ENCODE measurements at regions not wholly inside any gene's neighbourhood (a gene's known extent, or its start where the extent isn't known, plus 50 kb on each side); places are given as distances from the start of the nearest gene placed in this dataset.

DNA sequence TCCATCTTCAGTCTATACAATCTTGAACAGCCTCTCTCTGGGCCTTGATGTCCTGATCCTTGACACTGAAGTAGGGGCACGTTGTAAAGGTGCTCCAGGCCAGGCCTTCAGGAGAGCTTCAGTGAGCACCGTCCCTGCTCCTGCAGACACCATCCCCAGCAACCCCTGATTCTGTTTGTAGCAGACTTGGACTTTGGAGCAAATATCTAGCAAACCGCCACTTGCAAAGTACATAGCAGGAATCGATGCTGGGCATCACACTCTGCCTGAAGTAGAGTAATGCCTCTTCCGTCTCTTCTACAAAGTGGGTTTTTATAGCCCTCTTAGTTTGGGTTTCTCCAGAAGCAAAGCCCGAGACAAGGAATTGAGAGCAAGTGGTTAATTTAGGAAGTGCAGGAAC, 169.1 kb downstream of the SALL1 start:
- TF ChIP-seq CTCF (IDR thresholded peaks at IDR 0.05) = no peak
- no peak for TF ChIP-seq POLR2A (IDR thresholded peaks at IDR 0.05)

All from adrenal gland (tissue), 5 donors.